Retinal pigment epithelial cell (primary cell): ENCODE measurements at regions not wholly inside any gene's neighbourhood (a gene's known extent, or its start where the extent isn't known, plus 50 kb on each side); places are given as distances from the start of the nearest gene placed in this dataset.

Source experiments
- DNase-seq: peaks from one replicate; pipeline ENCODE4 v3.0.0-alpha.2; 2010; ENCODE audit warnings: low read depth
- H3K4me3 ChIP-seq: 2 replicates; pipeline ENCODE4 v1.5.1; 2011; ENCODE audit warnings: mild to moderate bottlenecking, low read length, control low read depth, moderate library complexity
- TF ChIP-seq, protein P1 (sequence below): conservative IDR thresholded peaks from 2 replicates; pipeline ENCODE4 v1.5.1; 2011; ENCODE audit warnings: low read depth, low read length, control low read depth, inconsistent platforms

DNA sequence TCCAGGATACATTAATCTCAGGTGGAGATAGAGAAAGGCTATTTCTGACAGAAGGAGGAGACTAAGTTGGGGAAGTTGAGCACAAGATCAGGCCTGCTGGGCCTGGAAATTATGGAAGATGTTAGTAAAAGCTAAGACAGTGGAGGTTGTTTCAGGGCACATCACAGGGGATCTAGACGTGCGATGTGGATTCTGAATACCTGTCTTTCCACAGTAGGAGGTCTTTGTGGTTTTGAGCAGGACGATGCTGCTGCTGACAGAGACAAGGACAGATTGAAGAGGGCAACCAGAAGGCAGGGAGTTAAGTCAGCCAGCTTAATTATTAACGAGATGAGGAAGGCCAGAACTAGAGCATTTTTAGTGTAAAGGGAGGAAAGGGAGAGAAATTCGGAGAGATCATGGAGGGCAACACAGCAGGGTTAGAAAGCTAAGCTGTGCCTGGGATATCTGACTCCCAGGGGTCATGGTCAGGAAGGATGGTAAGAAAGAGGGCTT lies 384.9 kb downstream of the MAFB start:
- TF ChIP-seq, protein P1, sequence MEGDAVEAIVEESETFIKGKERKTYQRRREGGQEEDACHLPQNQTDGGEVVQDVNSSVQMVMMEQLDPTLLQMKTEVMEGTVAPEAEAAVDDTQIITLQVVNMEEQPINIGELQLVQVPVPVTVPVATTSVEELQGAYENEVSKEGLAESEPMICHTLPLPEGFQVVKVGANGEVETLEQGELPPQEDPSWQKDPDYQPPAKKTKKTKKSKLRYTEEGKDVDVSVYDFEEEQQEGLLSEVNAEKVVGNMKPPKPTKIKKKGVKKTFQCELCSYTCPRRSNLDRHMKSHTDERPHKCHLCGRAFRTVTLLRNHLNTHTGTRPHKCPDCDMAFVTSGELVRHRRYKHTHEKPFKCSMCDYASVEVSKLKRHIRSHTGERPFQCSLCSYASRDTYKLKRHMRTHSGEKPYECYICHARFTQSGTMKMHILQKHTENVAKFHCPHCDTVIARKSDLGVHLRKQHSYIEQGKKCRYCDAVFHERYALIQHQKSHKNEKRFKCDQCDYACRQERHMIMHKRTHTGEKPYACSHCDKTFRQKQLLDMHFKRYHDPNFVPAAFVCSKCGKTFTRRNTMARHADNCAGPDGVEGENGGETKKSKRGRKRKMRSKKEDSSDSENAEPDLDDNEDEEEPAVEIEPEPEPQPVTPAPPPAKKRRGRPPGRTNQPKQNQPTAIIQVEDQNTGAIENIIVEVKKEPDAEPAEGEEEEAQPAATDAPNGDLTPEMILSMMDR, result no peak
- H3K4me3 ChIP-seq, result no peak overlapping the region

DNA sequence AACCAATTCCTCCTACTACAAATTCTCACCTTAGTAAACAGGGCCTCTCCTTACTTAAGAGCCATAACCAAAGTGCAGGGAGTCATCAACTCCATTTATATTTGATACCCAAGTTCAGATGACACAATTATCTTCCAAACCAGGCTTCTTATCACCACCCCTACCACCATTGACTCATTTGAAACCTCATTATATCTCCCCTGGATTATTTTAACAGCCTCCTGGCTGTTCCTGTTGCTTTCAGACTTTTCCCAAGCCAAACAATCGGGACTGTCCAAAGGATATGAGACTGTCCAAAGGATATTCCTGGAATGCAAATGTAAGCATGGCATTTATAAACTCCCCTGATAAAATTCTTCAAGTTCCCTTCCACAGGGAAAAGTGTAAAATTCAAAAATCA lies 394.3 kb downstream of the MAFB start:
- no peak for DNase-seq
- H3K4me3 ChIP-seq, result no peak overlapping the region
- TF ChIP-seq, protein P1, result no peak

More for the DNA sequence above, 384.9 kb downstream of the MAFB start:
- DNase-seq, result no peak

DNA sequence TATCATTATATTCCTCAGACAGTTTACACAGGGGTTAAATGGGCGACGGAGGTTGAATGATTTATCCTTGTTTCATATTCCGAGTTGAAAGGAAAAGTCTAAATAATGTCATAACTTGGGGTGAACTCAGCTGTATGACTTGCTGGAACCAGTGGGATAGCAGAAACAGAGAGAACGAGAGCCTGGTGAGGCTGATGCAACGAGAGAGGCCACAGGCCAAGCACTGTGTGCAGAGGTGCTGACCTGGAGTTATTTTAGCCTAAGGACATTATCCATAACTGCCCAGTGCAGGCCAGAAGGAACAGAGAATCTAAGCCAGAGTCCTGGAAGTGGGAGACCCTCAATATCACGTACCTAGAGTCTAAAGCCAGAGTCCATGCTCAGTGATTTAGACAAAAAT lies 394.9 kb downstream of the MAFB start:
- TF ChIP-seq, protein P1, result no peak

DNA sequence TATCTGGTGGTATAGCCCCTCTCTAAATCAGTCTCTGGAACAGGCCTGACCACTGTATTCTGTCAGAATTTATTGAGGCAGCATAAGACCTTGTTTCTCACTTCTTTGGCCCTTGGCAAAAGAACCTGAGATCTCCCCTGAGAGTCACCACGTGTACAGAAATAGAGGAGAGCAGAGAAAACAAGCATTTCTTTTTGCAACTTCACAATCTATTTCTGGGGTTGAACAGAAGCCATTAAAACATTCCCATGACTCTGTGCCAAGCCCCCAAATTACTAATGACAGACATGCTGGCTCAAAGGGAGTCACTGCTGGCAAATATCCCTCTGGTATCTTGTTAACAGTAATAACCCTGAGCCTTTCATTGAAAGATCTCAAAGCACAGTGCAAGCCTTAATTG lies 395.3 kb downstream of the MAFB start:
- DNase-seq, result no peak
- no peak overlapping the region for H3K4me3 ChIP-seq

More for the DNA sequence above, 394.9 kb downstream of the MAFB start:
- no peak overlapping the region for H3K4me3 ChIP-seq
- DNase-seq, result no peak

DNA sequence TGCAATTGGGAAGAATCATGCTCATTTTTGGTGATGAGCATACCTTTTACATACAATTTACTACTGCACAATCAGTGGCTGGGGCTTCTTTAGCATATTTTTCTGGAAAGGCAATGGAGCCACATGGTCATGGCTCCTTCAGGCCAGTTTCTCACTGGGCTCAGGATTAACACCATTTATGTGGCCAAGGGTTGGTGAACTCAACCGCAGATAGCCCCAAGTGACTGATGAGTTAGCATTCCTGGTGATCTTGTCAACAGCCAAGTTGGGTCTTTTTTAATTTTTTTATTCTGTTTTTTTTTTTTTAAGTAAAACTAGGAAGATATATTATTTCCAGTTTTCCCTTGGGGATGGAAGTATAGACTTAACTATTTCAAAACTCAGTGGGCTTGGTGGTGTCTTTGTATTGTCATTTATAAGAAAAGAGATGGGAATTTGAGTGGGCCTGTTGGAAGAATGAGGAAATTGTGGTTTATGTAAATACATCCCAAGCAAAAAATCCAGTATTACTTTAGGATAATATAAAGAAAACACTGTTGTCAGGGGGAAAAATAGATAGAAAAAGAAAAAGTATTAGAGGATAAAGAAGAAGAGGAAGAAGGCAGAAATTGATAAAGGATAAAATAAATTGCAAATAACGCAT lies 397.4 kb downstream of the MAFB start:
- no peak for DNase-seq
- TF ChIP-seq, protein P1, result no peak
- H3K4me3 ChIP-seq, result no peak overlapping the region

More for the DNA sequence above, 395.3 kb downstream of the MAFB start:
- TF ChIP-seq, protein P1, result no peak

DNA sequence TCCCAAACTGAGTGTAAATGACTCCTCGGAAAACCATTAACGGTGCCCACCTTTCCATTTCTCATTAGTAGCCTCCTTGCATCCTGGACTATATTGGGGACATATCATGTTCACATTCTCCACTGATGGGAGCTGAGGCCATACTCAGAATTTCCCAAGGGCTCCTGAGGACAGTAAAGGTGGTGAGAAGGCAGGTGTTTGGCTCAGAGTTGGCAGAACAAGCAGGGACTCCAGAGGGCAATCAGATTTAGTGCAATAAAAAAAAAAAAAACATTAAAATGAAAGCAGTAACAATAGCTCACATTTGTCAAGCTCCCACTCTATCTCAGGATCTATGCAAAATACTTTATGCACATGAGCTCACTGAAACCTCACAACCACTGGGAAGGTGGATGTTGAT lies 401.4 kb downstream of the MAFB start:
- H3K4me3 ChIP-seq, result no peak overlapping the region
- no peak for DNase-seq

More for the DNA sequence above, 401.4 kb downstream of the MAFB start:
- TF ChIP-seq, protein P1, result no peak
